Hematopoietic multipotent progenitor cell (in vitro differentiated cells): ENCODE measurements at regions not wholly inside any gene's neighbourhood (a gene's known extent, or its start where the extent isn't known, plus 50 kb on each side); places are given as distances from the start of the nearest gene placed in this dataset.
A peak's percentile ranks its signal among the peaks of the same experiment; 100 is the strongest.

Source experiments
- DNase-seq, 3 donors: peaks; one replicate each; pipeline ENCODE4 v3.0.0-alpha.2; 2011 to 2015; ENCODE audit warnings: low read depth in 2 of 3, low spot score in 2 of 3

DNA sequence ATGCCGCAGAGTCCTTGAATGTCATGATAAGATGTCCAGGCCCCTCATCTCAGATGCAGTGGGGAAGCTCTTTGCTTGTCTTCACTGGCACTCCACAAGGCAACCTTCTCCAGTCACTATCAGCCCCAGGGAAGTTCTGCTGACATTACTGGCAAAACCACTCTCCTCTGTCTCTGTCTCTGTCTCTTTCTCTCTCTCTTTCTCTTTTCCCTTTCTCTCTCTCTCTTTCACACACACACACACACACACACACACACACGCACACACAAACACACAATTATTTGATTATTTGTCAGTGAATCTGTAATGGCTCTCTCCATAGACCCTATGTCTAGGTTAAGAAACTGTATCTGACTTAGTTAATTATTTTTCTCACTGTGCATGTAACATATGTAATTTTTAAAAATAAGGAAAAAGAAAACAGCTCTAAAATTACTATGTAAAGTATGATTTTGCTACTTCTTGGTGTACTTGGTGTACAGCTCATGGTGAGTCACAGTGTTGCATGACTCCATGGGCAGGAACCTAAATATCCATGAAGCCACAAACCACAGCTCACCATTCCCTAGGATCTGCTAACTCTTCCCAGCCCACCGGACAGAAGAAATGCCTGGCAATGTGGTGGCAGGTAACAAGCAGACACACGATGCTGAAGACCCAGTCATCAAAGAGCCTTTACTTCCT, 594.9 kb upstream of the ID2 start:
- DNase-seq: no peak

DNA sequence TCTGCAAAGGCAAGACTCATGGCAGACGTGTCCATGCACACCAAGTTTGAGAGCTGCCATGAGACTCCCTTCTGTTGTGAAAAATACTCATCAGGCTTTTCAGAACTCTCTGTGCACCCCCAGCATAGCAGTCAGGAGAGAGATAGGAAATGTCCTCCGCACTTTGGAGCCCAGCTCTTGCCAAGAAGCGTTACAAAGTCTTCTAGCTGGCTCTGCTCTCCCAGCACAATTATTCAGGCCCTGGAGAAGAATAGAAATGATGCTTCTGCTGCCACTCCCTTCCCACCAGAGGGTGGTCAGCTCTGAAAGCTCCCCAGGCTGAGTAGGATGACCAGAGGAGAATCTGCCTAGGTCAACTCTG, 594.4 kb upstream of the ID2 start:
- DNase-seq: no peak

DNA sequence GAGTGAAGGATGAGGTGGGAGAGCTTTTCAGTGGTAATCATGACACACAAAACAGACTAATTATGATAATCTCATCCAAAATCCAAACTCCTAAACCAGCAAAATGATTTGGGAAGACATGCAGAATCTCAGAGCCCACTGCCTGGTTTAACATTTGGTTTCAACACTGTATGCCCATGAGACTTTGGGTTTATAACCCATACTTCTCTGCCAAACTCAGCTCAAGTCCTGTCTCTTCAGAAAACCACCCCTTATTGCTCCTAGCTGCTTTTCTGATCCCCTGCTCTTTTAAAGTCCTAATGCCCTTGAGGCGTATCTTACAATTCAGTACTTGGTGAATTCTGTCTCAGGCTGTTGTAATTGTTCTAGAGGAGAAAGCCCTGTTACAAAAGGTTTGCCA, 593.0 kb upstream of the ID2 start:
- no peak for DNase-seq

DNA sequence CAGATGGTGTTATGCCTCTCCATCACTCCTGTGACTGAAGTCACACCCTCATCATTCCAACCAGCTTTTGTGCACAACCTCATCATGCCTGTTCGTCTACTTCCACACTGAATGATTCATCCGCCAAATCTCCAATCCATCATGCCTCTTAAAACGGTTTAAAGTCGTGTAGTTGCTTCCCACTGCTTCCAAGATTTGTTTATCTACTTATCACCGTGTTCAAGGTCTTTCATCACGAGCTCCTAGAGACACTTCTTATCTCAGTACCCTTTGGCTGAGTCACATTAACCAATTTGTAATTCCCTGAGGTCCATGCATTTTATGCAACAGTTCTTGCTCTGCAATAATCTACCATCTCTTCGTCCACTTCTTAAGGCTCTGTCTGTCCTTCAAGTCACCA, 592.3 kb upstream of the ID2 start:
- DNase-seq: no peak

DNA sequence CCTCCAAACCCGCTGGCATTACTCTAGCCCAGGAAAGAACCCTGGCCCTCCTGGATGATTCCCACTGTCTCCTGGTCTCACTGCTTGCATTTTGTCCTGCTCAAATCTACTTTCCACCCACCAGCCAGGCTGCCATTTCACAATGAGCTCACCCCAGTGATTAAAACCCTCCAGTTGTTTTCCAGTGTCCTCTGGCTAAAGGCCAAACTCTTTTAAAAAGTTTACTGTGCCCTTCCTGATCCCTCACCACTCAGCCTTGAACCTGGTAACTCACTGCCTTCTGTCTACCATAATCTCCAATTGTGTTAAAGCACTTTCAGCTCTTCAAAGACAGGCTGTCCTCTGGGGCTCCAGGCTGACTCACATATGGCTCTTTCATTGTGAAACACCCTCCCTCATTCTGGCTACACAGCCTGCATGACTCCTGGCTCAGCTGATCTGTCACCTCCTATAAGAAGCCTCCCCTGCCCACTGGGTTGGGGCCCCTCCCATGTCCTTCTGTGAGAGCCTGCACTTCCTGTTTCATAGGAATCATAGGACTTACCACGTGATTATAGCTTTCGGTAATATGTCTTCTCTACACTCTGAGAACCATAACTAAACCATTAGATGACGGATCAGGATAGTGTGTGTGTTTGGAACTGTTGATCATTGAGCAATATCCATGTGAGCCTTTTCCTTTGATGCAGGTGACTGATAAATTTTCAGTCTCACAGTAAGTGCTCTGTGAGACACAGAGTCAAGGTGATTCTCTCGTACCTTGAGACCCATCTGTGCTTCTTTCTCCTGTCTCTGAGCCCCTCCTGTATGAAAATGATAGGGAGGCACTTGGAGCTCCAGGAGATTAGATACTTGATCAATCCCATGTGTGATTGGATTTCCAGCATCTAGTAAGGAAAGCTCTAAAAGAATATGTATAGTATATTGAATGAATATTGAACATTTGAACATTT, 590.8 kb upstream of the ID2 start:
- DNase-seq: peak in 2 of 3 donors; percentile 18 to 45

DNA sequence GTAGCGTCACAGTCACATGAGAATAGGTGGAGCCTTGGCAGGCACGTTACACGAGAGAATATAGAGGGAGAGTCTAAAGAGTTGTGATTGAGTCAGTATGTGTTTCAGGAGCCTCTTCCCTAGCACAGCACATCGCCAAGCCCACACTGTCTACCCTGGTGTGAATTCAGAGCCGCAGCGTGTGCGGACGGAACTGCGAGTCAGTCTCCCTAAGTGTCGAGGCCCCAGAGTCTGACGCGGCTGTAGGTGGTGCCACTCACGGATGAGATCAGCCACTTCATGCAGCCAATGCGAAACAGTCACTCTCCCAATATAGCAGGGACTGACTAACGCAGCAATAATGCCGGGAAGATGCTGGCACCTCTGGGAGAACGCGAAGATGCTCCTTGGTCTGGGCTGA, 587.3 kb upstream of the ID2 start:
- no peak for DNase-seq

DNA sequence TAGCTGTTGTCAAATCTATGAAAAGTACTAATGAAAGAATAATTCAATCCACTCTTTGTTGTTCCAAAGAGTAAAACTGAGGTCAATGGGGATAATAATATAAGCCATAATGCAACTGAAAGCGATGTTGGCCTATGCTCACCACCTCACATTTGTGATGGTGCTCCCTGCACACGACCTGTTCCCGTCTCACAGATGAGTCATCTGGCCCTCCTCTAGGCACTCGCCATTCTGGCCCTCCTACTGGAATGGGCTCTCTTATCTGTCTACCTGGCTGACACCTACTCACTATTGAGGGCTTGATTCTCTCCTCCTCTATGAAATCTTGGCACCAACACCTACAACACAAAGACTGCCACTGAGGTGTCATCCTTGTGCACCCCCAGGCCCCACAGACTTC, 585.9 kb upstream of the ID2 start:
- DNase-seq: no peak

DNA sequence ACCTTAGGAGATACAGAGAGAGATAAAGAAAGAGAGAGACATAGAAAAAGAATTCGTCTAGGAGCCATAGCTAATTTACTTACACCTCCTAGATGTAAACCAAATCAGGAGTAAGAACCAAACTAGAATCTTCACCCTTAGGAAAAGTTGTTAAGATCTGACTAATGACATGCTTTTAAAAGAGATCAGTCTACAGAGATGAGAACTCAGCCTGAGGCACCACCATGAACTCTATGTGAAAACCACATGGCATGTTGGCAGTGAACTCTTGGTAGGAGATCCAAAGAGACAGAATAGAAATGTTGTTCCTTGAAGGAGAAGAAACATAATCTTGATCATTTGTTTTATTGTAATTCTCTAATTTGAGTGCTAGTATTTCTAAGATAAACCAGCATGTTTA, 585.4 kb upstream of the ID2 start:
- no peak for DNase-seq

DNA sequence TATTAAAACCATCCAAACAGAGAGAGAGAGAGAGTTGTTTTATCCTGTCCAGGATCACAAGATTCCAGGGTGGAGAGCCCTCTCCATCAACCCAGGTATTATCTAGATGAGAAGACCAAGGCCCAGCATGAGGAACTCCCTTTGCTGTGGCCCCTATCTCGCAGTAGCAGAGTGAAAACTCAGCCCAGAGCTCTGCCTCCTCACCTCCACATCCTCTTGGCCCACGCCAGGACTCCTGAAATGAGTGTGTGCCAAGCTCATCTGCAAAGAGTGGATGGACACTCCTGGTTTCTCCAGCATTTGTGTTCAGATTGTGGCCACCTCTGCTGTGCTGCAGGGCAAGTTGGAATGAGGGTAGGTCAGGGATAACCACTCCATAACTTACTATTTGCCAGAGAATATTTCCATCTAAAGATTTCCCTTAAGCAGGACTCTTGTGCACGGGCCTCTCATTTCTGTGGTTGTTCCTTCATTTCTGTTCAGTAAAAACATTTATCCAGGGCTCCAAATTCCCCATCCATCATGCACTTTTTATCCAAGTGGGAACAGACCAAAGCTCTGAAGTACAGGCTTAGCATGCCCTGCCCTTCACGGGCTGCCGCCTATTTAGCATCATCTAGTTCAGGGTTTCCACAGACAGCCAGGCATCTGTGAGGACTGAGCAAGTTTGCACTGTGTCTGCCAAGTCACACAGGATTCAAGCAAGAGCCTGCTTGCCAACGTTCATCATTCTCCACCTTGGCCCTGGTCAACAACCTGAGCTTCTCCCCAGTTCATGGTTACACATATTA, 583.2 kb upstream of the ID2 start:
- no peak for DNase-seq

DNA sequence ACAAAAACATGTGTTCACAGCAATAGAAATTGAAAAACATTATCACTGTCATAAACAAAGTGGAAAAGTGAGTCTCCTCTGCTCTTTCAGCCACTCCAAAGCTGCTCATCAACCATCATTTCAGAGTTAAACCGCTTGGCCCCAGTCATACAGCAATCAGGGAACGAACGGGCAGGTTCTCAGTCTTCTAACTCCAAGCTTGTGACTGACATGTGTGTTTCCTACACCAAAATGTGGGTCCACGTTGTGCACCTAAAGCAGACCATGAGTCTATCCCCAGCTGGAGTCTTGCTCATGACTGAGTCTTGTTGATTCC, 582.6 kb upstream of the ID2 start:
- DNase-seq: no peak

DNA sequence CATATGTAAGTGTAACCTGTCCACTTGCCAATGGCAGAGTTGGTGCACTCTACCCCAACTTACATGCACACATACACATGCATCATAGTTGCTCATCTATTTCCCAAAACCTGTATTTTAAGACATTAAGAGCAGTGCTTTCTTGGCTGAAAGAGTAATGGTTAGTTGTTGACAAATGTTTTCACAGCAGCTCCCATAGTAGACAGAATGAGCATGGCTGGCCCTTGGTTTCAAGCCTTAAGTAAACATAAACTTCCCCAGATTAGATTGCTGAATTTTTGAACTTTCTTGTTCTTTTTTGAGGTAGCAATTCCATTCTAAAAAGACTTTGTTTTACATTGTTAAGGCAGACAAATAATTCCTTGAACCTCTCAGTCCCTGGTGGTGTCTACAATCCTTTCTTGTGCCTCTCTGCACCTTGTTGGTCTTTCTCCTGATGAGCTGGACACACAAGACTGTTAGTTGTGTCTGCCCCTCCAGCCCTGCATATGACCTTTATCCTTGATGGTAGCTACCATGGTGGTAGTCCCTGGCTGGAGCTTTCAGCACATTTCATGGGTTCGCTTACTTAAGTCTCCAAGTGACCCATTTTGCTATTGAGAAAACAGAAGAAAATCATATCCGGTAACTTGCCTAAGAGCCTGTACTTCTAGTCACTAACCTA, 580.1 kb upstream of the ID2 start:
- no peak for DNase-seq

DNA sequence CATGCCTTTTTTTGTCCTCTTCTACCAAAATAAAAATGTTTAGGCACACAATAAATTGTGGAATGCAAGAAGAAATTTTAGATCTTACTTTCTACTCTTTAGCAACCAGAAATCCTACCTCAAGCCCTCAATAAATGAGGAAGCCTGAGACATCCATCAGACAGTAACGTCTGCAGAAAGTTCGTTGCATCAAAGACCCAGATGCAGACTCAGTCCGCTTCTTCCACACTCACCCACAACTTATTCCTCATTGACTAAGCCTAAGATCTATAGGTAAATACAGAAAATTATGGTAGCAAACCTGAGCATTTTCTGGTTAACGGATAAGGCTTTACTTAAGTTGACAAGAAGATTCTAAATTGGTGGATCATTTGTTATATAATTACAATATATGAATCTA, 579.4 kb upstream of the ID2 start:
- no peak for DNase-seq

DNA sequence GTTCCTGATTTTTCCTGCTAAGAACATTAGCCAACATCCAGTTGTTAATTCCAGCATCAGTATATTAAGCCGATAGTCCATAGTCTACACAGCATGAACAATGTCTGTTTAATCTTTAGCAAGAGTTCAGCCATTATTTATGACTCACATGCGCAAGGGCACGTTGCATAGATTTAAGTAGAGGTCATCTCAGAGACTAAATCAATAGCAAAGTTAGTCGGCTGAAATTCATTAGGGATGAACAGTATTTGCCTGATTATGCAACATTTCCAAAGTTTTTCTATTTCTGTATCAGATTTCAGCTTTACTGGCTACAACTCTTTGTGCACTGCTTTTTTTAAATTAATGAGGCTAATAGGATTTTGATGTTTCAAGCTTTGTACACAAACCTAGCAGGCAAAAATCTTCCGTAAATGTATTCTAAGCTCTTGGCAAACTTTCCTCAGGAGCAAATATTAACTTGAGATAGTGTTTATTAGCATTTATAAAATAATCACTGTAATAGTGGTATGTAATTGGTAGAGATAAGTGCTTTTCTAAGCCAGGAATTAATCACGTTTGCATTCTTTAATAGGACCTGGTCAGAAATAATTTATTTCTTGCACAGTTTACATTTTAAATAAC, 578.7 kb upstream of the ID2 start:
- no peak for DNase-seq

DNA sequence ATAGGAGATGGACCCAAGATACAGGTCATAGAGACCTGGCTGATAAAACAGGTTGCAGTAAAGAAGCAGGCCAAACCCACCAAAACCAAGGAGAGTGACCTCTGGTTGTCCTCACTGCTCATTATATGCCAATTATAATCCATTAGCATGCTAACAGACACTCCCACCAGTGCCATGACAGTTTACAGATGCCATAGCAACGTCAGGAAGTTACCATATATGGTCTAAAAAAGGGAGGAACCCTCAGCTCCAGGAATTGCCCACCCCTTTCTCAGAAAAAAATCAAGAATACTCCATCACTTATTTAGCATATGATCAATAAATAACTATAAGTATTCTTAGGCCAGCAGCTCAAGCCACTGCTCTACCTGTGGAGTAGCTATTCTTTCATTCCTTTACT, 574.7 kb upstream of the ID2 start:
- no peak for DNase-seq

DNA sequence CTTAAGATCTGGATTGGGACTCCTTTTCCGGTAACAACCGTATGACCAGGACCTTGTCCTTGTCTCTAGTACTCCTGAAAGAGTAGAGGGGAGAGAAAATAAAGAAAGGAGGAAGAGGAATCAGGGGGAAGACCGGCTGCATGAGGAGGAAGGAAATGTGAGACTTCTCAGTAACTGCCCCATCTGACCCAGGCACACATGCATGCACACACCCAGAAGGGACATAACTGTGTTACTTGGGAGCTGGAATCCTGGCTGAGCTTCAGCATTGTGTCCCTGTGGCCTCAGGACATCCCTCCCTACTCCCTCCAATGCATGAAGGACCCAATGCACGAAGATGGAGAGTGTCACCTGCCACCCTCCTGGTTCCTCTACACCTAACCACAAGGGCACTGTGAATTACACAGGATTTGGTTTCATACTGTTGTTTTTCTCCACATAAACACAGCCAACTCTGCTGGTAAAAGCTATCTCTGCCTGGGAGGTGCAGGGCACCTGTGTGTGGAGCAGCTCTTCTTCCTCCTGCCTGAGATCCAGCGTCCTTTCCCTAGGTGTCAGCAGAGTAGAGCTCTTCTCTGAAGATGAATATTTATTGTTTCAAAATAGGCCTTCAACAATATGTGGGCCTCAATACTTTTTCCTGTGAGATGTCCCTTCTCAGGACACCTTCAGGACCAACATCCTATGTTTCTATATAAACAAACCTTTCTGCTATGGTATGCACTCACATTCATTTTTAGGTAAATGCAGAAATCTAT, 574.1 kb upstream of the ID2 start:
- peak in 2 of 3 donors; percentile 2 to 4 for DNase-seq

DNA sequence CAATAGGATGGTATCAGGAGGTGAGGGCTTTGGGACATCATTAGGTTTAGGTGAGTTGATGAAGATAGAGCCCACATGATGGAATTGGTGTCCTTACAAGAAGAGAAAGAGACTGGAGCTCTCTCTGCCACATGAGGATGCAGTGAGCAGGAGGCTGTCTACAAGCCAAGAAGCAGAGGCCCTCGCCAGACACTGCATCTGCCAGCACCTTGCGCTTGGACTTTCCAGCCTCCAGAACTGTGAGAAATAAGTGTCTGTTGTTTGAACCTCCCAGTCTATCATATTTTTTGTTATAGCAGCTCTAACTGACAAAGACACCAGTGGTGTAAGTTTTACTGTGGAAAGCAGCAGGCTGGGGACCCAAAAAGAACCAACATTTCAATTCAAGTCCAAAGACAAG, 571.1 kb upstream of the ID2 start:
- DNase-seq: no peak

DNA sequence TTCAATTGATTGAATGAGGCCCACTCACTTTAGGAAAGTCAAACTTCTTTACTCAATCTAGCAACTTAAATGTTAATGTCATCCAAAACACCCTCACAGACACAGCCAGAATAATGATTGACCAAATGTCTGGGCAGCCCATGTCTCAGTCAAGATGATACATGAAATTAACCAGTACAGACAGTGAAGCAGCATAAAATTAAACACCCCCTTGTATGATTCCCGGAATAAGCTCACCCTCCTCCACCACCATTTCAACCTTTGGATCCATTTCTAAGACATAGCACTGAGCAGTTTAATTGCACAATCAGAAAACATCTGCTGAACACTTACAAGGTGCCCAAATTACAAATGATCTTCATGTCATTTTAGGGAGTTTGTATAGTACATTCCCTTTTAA, 570.7 kb upstream of the ID2 start:
- no peak for DNase-seq

DNA sequence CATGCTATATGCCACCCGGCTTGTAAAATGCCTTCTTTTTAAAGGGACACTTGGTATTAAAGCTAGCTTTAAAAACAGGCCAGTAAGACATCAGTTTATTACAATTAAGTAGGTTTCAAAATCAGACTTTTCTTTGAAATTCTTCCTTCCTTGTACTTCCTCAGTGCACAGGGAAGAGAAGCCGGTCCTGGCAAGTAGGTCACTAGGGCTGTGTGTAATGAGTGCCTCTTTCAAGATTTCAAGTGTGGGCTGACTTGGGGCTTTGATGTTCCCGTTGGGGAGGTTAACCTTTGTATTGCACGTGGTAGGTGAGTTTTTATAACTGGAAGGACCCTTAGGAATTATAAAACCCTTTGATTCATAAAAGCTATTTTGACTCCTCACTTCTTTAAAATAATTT, 566.4 kb upstream of the ID2 start:
- no peak for DNase-seq

DNA sequence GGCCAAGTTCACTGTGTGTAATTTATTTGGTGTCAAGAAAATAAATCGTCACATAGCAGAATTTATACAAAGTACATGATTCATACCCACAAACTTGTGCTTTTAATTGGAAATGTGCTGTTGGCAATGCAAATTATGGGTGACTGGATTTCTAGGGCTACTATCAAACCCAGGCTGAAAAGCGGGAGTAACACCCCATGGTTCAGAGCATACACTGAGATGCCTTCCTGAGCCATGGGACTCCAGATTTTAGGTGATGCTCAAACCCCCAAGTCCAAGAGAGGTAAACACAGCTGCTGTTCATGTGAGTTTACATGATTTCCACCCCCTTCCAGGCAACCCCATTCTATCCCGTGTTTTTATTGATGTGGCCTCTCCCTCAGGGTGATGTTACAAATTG, 565.9 kb upstream of the ID2 start:
- DNase-seq: no peak

DNA sequence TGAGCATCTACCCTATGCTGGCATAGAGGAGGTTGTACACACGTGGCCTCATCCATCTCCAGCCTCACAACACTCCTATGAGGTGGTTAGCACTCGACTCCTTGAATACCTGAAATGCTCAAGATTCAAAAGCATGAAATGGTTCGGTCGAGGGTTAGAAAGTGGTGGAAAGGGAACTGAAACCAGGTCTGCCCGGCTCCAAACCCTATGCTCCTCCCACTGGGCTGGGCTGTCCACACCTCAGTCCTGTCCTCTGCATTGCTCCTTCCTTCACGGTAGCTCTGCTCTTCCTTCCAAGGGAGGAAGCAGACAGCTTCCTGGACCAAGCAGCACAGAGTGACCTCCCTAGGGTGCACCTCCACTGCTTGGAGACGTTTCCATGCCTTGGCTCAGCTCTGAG, 565.2 kb upstream of the ID2 start:
- no peak for DNase-seq
